ENCODE measurements at regions not wholly inside any gene's neighbourhood (a gene's known extent, or its start where the extent isn't known, plus 50 kb on each side); places are given as distances from the start of the nearest gene placed in this dataset.

GRCh38 chr10:85490431-85490830, 876.2 kb downstream of the GRID1 start (continued):
- TF ChIP-seq CTBP1 (IDR thresholded peaks at IDR 0.05; ENCODE audit: borderline replicate concordance) (no peak), TEAD2 (tag; IDR thresholded peaks at IDR 0.05) (no peak)

- BruUV-seq (replicated peaks): no TSS peak
- Histone ChIP-seq H4K20me1 (replicated peaks; ENCODE audit: control insufficient read depth, insufficient read depth, low read length) (no peaks in the 10 kb centered on the region), H3K4me3 (no peak overlapping the region), H3K9me3 (replicated peaks; ENCODE audit: control insufficient read depth, insufficient read depth, low read depth, low read length) (no peaks in the 10 kb centered on the region), H3K9ac (ENCODE audit: insufficient read depth in 1 of 2, low read depth in 2 of 2, low read length in 2 of 2) (no peak overlapping the region), H3K27ac (ENCODE audit: extremely low read depth, low read depth, low read length) (no peak overlapping the region), H3K27me3 (ENCODE audit: control insufficient read depth in 2 of 2, insufficient read depth in 2 of 2, low read length in 2 of 2) (no peaks in the 10 kb centered on the region), H3K4me1 (replicated peaks in 1 of 2; ENCODE audit: control insufficient read depth in 2 of 2, insufficient read depth in 2 of 2, low read length in 2 of 2) (no peaks in the 10 kb centered on the region), H3K4me2 (ENCODE audit: insufficient read depth, low read length) (no peak overlapping the region), H2AFZ (ENCODE audit: low read depth, low read length) (no peak overlapping the region), H3K79me2 (ENCODE audit: control insufficient read depth, insufficient read depth, low read length) (no peaks in the 10 kb centered on the region), H3K36me3 (ENCODE audit: control insufficient read depth, insufficient read depth, low read length) (no peaks in the 10 kb centered on the region), H3K9me1 (ENCODE audit: control insufficient read depth, insufficient read depth, low read length) (no peaks in the 10 kb centered on the region)
- FAIRE-seq (no peak), DNase-seq (ENCODE audit: extremely low read depth in 1 of 4, low spot score in 3 of 4) (no peak), ATAC-seq (no peak)
- TF ChIP-seq CC2D1A (IDR thresholded peaks at IDR 0.05) (no peak), LCOR (CRISPR knock-in tag; IDR thresholded peaks at IDR 0.05) (no peak), CBX1 (IDR thresholded peaks at IDR 0.05; ENCODE audit: low read depth) (no peak), ELK1 (CRISPR knock-in tag; IDR thresholded peaks at IDR 0.05) (no peak), ZNF561 (CRISPR knock-in tag; conservative IDR thresholded peaks at IDR 0.05) (no peak), ARID3B (CRISPR knock-in tag; IDR thresholded peaks at IDR 0.05; ENCODE audit: borderline replicate concordance) (no peak), ETV6 (IDR thresholded peaks at IDR 0.05; ENCODE audit: borderline replicate concordance in 1 of 2, low read depth in 2 of 2, low read length in 1 of 2) (no peak), ETV6 (CRISPR knock-in tag; IDR thresholded peaks at IDR 0.05; ENCODE audit: borderline replicate concordance) (no peak), ZNF274 (IDR thresholded peaks at IDR 0.05; ENCODE audit: borderline replicate concordance, low read depth, low read length) (no peak), ZNF766 (CRISPR knock-in tag; conservative IDR thresholded peaks at IDR 0.05) (no peak), ZNF431 (CRISPR knock-in tag; IDR thresholded peaks at IDR 0.05) (no peak)
- POLR2A ChIA-PET: no interaction called here
- intact Hi-C loops (cut with micrococcal nuclease): no loop called here
- CTCF ChIA-PET (ENCODE audit: low intra/inter-chr PET ratio): no interaction called here
- in situ Hi-C loops (cut with MboI): no loop called here
- 1% methylated on average over 5 of the region's 5 CpGs for WGBS (ENCODE audit: insufficient coverage, low coverage, missing lambda C conversion rate)
These were observed 874.9 kb downstream of the GRID1 start for GRCh38 chr10:85491652-85492051.

All from K562 (cell line).